C4-2B (cell line): ENCODE measurements at regions not wholly inside any gene's neighbourhood (a gene's known extent, or its start where the extent isn't known, plus 50 kb on each side); places are given as distances from the start of the nearest gene placed in this dataset.

ENCODE experiments used
- H3K27ac ChIP-seq: fragments of 450-650 bp; 2 replicates; pipeline ENCODE4 v1.5.1; 2017
- CTCF ChIP-seq: fragments of 450-650 bp; conservative IDR thresholded peaks from 2 replicates; pipeline ENCODE4 v1.5.1; 2017; ENCODE audit warnings: mild to moderate bottlenecking
- ZFX ChIP-seq: fragments of 450-650 bp; IDR thresholded peaks from 2 replicates; pipeline ENCODE4 v1.6.1; 2017

GRCh38 chr9:108676355-108676754 is 179.4 kb downstream of the ACTL7B start:
- H3K27ac ChIP-seq = no peak overlapping the region
- TF ChIP-seq CTCF (no peak), ZFX (no peak)

DNA sequence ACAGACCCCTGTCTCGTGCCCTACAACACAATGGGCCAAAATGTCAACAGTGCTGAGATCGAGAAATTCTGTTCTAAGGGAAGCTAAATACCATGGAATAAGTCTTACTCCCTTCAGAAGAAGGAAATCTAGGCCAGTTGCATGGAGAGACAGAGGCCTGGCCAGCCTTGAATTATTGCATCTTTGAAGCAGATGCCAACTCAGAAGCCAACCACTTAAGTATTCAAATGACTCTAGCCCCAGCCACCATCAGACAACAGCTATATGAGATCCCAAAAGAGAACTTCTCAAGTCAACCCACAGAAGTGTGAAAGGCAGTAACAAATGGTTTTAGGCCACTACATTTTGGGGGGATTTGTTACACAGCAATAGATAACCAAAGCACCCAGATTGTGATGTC is 180.1 kb downstream of the ACTL7B start:
- TF ChIP-seq ZFX = no peak
- no peak for TF ChIP-seq CTCF
- no peak overlapping the region for H3K27ac ChIP-seq

- TF ChIP-seq ZFX = no peak
- TF ChIP-seq CTCF = no peak
- H3K27ac ChIP-seq = no peak overlapping the region
These were observed 180.8 kb downstream of the ACTL7B start for GRCh38 chr9:108674766-108675530.

- no peak overlapping the region for H3K27ac ChIP-seq
- TF ChIP-seq ZFX = no peak
- TF ChIP-seq CTCF = no peak
These were observed 182.4 kb downstream of the ACTL7B start for GRCh38 chr9:108673386-108673785.

DNA sequence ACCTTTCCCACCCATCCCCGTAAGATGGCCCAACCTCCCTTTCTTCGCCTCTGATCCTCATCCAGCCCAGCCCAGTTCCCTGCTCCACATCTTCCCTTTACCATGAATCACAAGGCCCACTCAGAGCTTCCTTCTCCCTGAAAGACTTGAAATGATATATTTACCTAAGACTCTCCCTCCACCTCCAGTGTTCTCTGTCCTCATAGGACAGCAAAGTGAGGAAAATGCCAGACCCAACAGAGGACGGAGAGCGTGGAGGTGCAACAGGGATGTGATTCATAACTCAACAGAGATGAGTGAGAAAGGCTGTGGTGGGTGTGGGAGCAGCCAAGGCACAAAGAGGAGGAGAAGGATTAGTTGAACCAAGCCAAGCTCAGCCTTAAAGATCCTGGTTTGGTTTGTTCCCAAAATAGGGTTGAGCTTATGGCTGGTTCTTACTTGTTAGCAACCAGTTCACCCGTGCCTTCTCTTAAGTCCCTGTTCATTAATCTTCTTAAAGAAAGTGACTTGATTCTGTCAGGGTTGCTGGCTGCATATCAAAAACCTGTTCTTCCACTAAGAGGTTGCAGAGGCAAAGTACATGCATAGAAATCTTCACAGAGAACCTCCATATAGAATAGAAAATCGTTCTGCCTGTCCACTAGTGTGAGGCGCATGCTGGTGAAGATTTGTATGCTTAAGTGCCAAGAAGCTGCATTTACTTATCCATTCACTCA is 183.2 kb downstream of the ACTL7B start:
- H3K27ac ChIP-seq = no peak overlapping the region
- TF ChIP-seq ZFX = no peak
- TF ChIP-seq CTCF = no peak

GRCh38 chr9:108671794-108672193 is 184.0 kb downstream of the ACTL7B start:
- no peak overlapping the region for H3K27ac ChIP-seq
- TF ChIP-seq CTCF = no peak
- no peak for TF ChIP-seq ZFX

DNA sequence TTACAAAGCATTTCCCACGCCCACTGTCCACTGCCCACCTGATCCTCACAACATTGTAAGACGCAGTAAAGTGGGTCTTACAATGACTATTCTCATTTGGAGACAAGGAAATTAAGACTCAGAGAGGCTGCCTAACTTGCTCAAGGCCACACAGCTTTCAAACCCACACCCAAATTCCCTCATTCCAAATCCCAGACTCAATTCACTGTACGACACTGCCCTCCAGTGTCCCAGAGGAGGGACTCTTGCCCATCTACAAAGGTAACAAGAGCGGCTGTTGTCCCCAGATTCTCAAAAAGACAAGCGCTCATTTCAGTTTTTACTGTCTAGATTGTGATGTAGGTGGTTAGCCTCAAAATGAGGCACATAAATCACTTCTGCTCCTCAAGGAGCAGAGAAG is 184.6 kb downstream of the ACTL7B start:
- TF ChIP-seq ZFX (no peak), CTCF (peak; percentile 68)
- H3K27ac ChIP-seq = no peak overlapping the region
